Body of pancreas (tissue), 4 donors: ENCODE measurements at regions not wholly inside any gene's neighbourhood (a gene's known extent, or its start where the extent isn't known, plus 50 kb on each side); places are given as distances from the start of the nearest gene placed in this dataset.
A peak's percentile ranks its signal among the peaks of the same experiment; 100 is the strongest.
"Not testable (repeated sequence)": the region's sequence is repeated elsewhere in the genome, so short reads cannot be mapped to it uniquely, and the experiment has no call there.

ENCODE experiments used
- ATAC-seq: fragments of 150-250 bp; one replicate; pipeline ENCODE4 v1.9.1; 2016
- DNase-seq, 4 donors: peaks; one replicate each; pipeline ENCODE4 v3.0.0-alpha.2; 2019
- H3K27ac ChIP-seq, 4 donors: fragments of 200-600 bp; sonication (generic); 1 replicate in 3 of 4; 2 replicates in 1 of 4; pipeline versions ENCODE4 v1.5.1 to v1.6.1; 2016 to 2019; ENCODE audit warnings: mild to moderate bottlenecking in 1 of 4, mixed read lengths in 1 of 4, moderate library complexity in 1 of 4
- H3K27me3 ChIP-seq, 2 donors: fragments of 200-600 bp; sonication (generic); one replicate each; pipeline ENCODE4 v1.6.0; 2016; ENCODE audit warnings: mild to moderate bottlenecking in 1 of 2
- H3K36me3 ChIP-seq, 2 donors: fragments of 200-600 bp; sonication (generic); replicated peaks in 1 of 2; 2 replicates each; pipeline ENCODE4 v1.5.1; 2016; ENCODE audit warnings: low read depth in 2 of 2; ENCODE audit not compliant: insufficient read depth in 1 of 2
- H3K4me1 ChIP-seq: fragments of 200-600 bp; sonication (generic); one replicate; pipeline ENCODE4 v1.6.0; 2016
- H3K4me3 ChIP-seq, 2 donors: fragments of 200-600 bp; sonication (generic); 1 replicate in 1 of 2; 2 replicates in 1 of 2; pipeline ENCODE4 v1.5.1; 2016 to 2019
- H3K9me3 ChIP-seq, 3 donors: fragments of 200-600 bp; sonication (generic); 1 replicate in 2 of 3; 2 replicates in 1 of 3; pipeline ENCODE4 v1.5.1; 2016
- CTCF ChIP-seq, 7 experiments: fragments of 450-650 bp in 4 of 7; fragments of 200-600 bp in 3 of 7; sonication (generic) in 3 of 7; IDR thresholded peaks; one replicate each; pipeline ENCODE4 v1.5.1; 2016 to 2019; ENCODE audit warnings: antibody characterized with exemption in 7 of 7
- POLR2A ChIP-seq, 3 donors: fragments of 450-650 bp; IDR thresholded peaks; one replicate each; pipeline ENCODE4 v1.6.1; 2016; ENCODE audit warnings: antibody characterized with exemption in 3 of 3, mild to moderate bottlenecking in 2 of 3
- WGBS, 2 donors: methylation state at CpG; one replicate each; pipeline ENCODE4 v1.1.5; 2017; 5-methylcytosine and 5-hydroxymethylcytosine counted together
- intact Hi-C: fragments of 100-400 bp; cut with DNase I; formaldehyde crosslinking; loops from one replicate; pipeline ENCODE4 v1.15.1; 2023

- ATAC-seq (no peak), DNase-seq (no peak)
- Histone ChIP-seq H3K27ac (no peak overlapping the region), H3K9me3 (no peaks in the 10 kb centered on the region), H3K4me1 (no peaks in the 10 kb centered on the region), H3K4me3 (no peak overlapping the region), H3K27me3 (no peaks in the 10 kb centered on the region), H3K36me3 (no peaks in the 10 kb centered on the region)
- WGBS, 2 donors, result 46 to 56% methylated on average over 3 of the region's 3 CpGs
- TF ChIP-seq CTCF (IDR thresholded peaks at IDR 0.05), result no peak
- TF ChIP-seq POLR2A (IDR thresholded peaks at IDR 0.05), result no peak
- intact Hi-C loops, result no loop called here
Observed at GRCh38 chr18:66011916-66012315, 261.1 kb downstream of the CDH7 start.

GRCh38 chr18:66005831-66006588, 255.2 kb downstream of the CDH7 start:
- ATAC-seq, result no peak
- Histone ChIP-seq H3K9me3 (no peaks in the 10 kb centered on the region), H3K36me3 (no peaks in the 10 kb centered on the region), H3K27ac (no peak overlapping the region), H3K4me3 (no peak overlapping the region), H3K27me3 (no peaks in the 10 kb centered on the region), H3K4me1 (no peaks in the 10 kb centered on the region)
- TF ChIP-seq CTCF (IDR thresholded peaks at IDR 0.05), result no peak
- no peak for TF ChIP-seq POLR2A (IDR thresholded peaks at IDR 0.05)
- 85 to 92% methylated on average over 8 to 22 of the region's 28 CpGs for WGBS, 2 donors
- intact Hi-C loops, result no loop called here
- peak in 1 of 4 donors; percentile 4 for DNase-seq

DNA sequence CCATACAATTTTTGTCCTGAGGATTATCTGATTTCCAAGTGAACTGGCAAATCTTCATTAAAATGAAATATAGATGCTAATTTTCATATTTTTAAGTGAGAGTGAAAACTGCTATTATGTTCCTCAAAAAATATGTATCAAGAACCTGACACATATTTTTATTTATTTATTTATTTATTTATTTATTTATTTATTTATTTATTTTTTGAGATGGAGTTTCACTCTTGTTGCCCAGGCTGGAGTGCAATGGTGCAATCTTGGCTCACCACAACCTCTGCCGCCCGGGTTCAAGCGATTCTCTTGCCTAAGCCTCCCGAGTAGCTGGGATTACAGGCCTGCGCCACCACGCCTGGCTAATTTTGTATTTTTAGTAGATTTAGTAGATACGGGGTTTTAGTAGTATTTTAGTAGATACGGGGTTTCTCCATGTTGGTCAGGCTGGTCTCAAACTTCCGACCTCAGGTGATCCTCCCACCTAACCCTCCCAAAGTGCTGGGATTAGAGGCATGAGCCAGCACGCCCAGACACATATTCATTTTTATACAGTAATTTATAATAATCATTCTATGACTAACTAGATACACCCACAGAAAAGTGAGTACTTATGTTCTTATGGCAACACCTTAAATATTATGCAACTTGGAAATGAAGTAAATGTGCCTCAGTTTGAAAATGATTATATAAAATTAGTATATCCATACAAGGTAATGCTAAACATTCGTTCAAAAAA, 248.3 kb downstream of the CDH7 start:
- H3K27ac ChIP-seq, H3K36me3 ChIP-seq, intact Hi-C loops, ATAC-seq, H3K4me3 ChIP-seq, DNase-seq, H3K27me3 ChIP-seq, H3K9me3 ChIP-seq, H3K4me1 ChIP-seq: not testable (repeated sequence)
- WGBS, 2 donors, result 78% methylated on average over 11 of the region's 11 CpGs

DNA sequence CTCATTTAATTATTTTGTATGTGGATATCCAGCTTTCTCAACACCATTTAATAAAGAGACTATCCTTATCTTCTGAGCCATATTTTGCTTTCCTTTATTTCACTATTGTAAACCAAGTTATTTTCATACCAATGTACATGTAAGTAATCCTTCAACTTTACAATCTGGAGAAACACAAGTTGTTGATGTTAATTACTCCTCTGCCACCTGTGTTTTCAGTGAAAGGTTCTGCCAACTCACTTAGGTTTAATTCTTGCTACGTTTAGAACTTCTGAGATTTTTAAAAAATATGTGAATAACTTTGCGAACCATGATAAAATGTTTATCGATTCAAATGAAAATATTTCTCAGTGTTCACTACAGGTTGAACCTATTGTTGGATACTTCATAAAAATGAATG, 244.4 kb downstream of the CDH7 start:
- no peak for ATAC-seq
- intact Hi-C loops, result no loop called here
- DNase-seq, result no peak

More for the DNA sequence above, 244.4 kb downstream of the CDH7 start:
- TF ChIP-seq CTCF (IDR thresholded peaks at IDR 0.05), result no peak
- no peak for TF ChIP-seq POLR2A (IDR thresholded peaks at IDR 0.05)
- Histone ChIP-seq H3K27me3 (no peaks in the 10 kb centered on the region), H3K36me3 (no peaks in the 10 kb centered on the region), H3K4me3 (no peak overlapping the region), H3K27ac (no peak overlapping the region), H3K4me1 (no peaks in the 10 kb centered on the region), H3K9me3 (no peaks in the 10 kb centered on the region)
- 66 to 71% methylated on average over 3 of the region's 3 CpGs for WGBS, 2 donors
